ENCODE measurements at regions not wholly inside any gene's neighbourhood (a gene's known extent, or its start where the extent isn't known, plus 50 kb on each side); places are given as distances from the start of the nearest gene placed in this dataset.

- TF ChIP-seq EP300 (IDR thresholded peaks at IDR 0.05): no peak
- WGBS, 2 donors: 80 to 81% methylated on average over 2 of the region's 2 CpGs
- H3K36me3 ChIP-seq: no peaks in the 10 kb centered on the region
- intact Hi-C loops (cut with DNase I): no loop called here
- no peak overlapping the region for H3K4me3 ChIP-seq
- no peaks in the 10 kb centered on the region for H3K27me3 ChIP-seq
- DNase-seq: no peak
- H3K9me3 ChIP-seq: no peaks in the 10 kb centered on the region
- H3K4me1 ChIP-seq: no peaks in the 10 kb centered on the region
- H3K27ac ChIP-seq: no peak overlapping the region
Observed at GRCh38 chr13:90533866-90534265, 813.6 kb upstream of the MIR17HG start.

DNA sequence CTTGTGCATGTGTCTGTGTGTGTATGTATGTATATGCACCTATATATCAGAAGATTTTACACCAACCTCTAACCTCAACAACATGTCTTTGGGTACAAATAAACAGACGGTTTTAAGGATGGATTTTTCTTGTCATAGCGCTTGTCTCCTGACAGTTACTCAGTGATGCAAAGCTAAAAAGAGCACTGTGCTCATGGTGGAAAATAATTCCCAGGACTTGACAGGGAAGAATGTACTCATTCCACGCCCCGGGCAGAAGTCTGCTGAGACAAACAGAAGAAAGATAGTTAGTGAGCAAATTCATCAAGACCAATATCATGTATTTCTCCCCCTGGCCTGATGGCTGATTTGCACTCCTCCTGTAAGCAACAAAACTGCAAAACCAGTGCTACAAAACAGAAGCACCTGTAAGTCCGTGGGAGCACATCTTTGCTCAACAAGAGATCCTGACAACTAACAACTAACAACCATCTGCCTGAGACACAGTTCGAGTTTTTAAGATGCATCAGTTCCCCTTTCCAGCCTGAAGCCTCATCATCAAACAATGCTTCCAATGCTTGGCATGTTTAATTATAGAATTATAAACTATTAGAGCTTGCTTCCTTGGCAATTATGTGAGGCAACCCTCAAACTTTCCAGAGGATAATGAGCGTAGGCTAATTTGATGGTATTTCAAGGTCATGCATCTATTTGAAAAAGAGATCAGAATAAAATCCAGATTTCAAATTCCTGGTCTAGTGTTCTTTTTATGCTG lies 812.7 kb upstream of the MIR17HG start:
- Histone ChIP-seq H3K36me3 (no peaks in the 10 kb centered on the region), H3K27me3 (no peaks in the 10 kb centered on the region), H3K9me3 (no peaks in the 10 kb centered on the region), H3K4me1 (no peaks in the 10 kb centered on the region), H3K27ac (no peak overlapping the region), H3K4me3 (no peak overlapping the region)
- no peak for TF ChIP-seq POLR2AphosphoS5 (IDR thresholded peaks at IDR 0.05)
- TF ChIP-seq POLR2A (IDR thresholded peaks at IDR 0.05): no peak
- no peak for TF ChIP-seq EP300 (IDR thresholded peaks at IDR 0.05)
- TF ChIP-seq CTCF (IDR thresholded peaks at IDR 0.05): no peak
- intact Hi-C loops (cut with DNase I): no loop called here
- no peak for DNase-seq
- 77 to 83% methylated on average over 7 of the region's 7 CpGs for WGBS, 2 donors

DNA sequence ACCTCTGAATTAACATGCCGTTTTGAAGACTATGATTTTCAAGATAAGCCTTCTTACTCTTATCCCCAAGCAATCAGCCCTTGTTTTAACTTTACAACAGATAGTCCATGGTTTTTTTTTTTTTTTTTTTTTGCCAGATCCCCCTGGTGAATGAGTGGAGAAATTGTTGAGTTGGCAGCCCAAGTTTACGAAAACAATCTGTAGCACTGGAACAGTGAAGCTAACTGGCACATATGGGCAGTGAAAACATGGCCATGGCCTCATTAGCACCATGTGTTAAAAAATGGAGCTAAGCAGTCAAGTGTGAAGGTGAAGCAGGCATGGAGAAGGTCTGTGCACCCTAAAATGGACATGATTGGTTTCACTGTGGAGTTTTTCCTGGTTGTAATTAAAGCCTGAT lies 812.1 kb upstream of the MIR17HG start:
- Histone ChIP-seq H3K9me3 (no peaks in the 10 kb centered on the region), H3K36me3 (no peaks in the 10 kb centered on the region), H3K4me1 (no peaks in the 10 kb centered on the region), H3K27me3 (no peaks in the 10 kb centered on the region), H3K4me3 (no peak overlapping the region), H3K27ac (no peak overlapping the region)
- no peak for DNase-seq
- 80 to 85% methylated on average over 2 of the region's 2 CpGs for WGBS, 2 donors
- TF ChIP-seq POLR2AphosphoS5 (IDR thresholded peaks at IDR 0.05): no peak
- no peak for TF ChIP-seq CTCF (IDR thresholded peaks at IDR 0.05)
- no peak for TF ChIP-seq EP300 (IDR thresholded peaks at IDR 0.05)
- TF ChIP-seq POLR2A (IDR thresholded peaks at IDR 0.05): no peak
- intact Hi-C loops (cut with DNase I): no loop called here

DNA sequence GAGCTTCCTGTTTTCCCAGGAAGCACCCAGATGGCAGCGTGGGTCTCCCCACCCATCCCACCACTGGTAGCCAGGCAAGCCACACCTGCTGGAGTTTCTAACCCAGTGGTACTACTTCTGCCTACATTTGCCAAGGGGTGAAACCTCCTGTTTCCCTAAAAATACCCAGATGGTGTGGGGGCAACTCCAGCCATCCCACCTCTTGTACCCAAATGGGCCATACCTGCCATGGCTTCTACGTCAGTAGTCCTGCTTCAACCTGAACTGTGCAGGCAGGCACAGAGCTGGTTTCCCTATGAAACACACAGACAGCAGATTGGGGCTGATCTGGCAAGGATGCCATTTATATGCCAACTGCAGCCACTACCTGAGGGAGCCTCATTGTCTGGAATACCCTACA lies 809.4 kb upstream of the MIR17HG start:
- H3K27ac ChIP-seq: no peak overlapping the region
- H3K4me1 ChIP-seq: no peaks in the 10 kb centered on the region
- DNase-seq: no peak
- H3K36me3 ChIP-seq: no peaks in the 10 kb centered on the region
- no peaks in the 10 kb centered on the region for H3K9me3 ChIP-seq
- intact Hi-C loops (cut with DNase I): no loop called here
- no peak overlapping the region for H3K4me3 ChIP-seq
- WGBS, 2 donors: 78 to 85% methylated on average over 2 of the region's 2 CpGs
- no peaks in the 10 kb centered on the region for H3K27me3 ChIP-seq
- TF ChIP-seq CTCF (IDR thresholded peaks at IDR 0.05): no peak
- no peak for TF ChIP-seq POLR2A (IDR thresholded peaks at IDR 0.05)

DNA sequence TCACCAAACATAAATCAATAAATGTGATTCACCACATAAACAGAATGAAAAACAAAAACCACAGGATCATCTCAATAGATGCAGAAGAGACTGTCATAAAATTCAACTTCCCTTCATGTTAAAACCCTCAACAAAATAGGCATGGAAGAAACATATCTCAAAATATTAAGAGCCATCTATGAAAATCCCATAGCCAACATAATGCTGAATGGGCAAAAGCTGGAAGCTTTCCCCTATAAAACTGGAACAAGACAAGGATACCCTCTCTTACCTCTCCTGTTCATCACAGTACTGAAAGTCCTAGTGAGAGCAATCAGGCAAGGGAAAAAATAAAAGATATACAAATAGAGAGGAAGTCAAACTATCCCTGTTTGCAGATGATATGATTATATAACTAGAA lies 806.1 kb upstream of the MIR17HG start:
- no peak for DNase-seq
- Histone ChIP-seq H3K27me3 (no peaks in the 10 kb centered on the region), H3K9me3 (no peaks in the 10 kb centered on the region), H3K4me3 (no peak overlapping the region), H3K27ac (no peak overlapping the region), H3K36me3 (no peaks in the 10 kb centered on the region), H3K4me1 (no peaks in the 10 kb centered on the region)
- TF ChIP-seq POLR2AphosphoS5 (IDR thresholded peaks at IDR 0.05) (no peak), POLR2A (IDR thresholded peaks at IDR 0.05) (no peak), EP300 (IDR thresholded peaks at IDR 0.05) (no peak), CTCF (IDR thresholded peaks at IDR 0.05) (no peak)
- intact Hi-C loops (cut with DNase I): no loop called here

Measured in sigmoid colon (tissue), 6 donors.